Ovary (tissue), 3 donors: ENCODE measurements at regions not wholly inside any gene's neighbourhood (a gene's known extent, or its start where the extent isn't known, plus 50 kb on each side); places are given as distances from the start of the nearest gene placed in this dataset.

Experiments
- CTCF ChIP-seq, 3 donors: fragments of 450-650 bp in 2 of 3; fragments of 200-600 bp in 1 of 3; IDR thresholded peaks; one replicate each; pipeline versions ENCODE4 v1.5.1 to v1.8.0; 2016 to 2022; ENCODE audit warnings: antibody characterized with exemption in 3 of 3, mild to moderate bottlenecking in 1 of 3
- POLR2A ChIP-seq: fragments of 450-650 bp; IDR thresholded peaks from one replicate; pipeline ENCODE4 v1.6.1; 2017; ENCODE audit warnings: antibody characterized with exemption, mild to moderate bottlenecking, moderate library complexity
- donor health status: DM: no; HTN: no; CAD: no.

- TF ChIP-seq CTCF (IDR thresholded peaks at IDR 0.05) (no peak), POLR2A (no peak)
Measured at GRCh38 chr11:28887681-28888080, 779.5 kb downstream of the METTL15 start.
